WTC11 (cell line): ENCODE measurements at regions not wholly inside any gene's neighbourhood (a gene's known extent, or its start where the extent isn't known, plus 50 kb on each side); places are given as distances from the start of the nearest gene placed in this dataset.

Experiments
- ATAC-seq: fragments of 200-7000 bp; cut with Tn5 transposase; 2 replicates; pipeline ENCODE4 v1.10.0; 2021; ENCODE audit warnings: mild to moderate bottlenecking, moderate library complexity
- CTCF ChIA-PET: fragments of 300-600 bp; sonication (Branson Sonifier 250); formaldehyde crosslinking; loops from one replicate; lab custom pipeline; 2021; ENCODE audit warnings: antibody characterized with exemption; lab: Charles Lee
- POLR2A ChIA-PET: fragments of 350-600 bp; sonication (Branson Sonifier 250); formaldehyde crosslinking; loops from one replicate; lab custom pipeline; 2021; ENCODE audit warnings: antibody characterized with exemption; lab: Charles Lee
- DNase-seq: peaks from one replicate; pipeline ENCODE4 v3.0.0; 2021; ENCODE audit warnings: low spot score
- H3K27ac Mint-ChIP-seq: 2 replicates; pipeline ENCODE4 v1.8.0; 2021; ENCODE audit warnings: mixed read lengths
- H3K27me3 Mint-ChIP-seq: 2 replicates; pipeline ENCODE4 v1.8.0; 2021; ENCODE audit warnings: low read depth, mild to moderate bottlenecking, moderate library complexity, mixed read lengths
- H3K36me3 Mint-ChIP-seq: 2 replicates; pipeline ENCODE4 v1.8.0; 2021; ENCODE audit warnings: mixed read lengths
- H3K4me1 Mint-ChIP-seq: 2 replicates; pipeline ENCODE4 v1.8.0; 2022; ENCODE audit warnings: mixed read lengths
- H3K4me3 Mint-ChIP-seq: 2 replicates; pipeline ENCODE4 v1.8.0; 2021; ENCODE audit warnings: mild to moderate bottlenecking, moderate library complexity, mixed read lengths
- H3K9me3 Mint-ChIP-seq: 2 replicates; pipeline ENCODE4 v1.8.0; 2021; ENCODE audit warnings: mixed read lengths
- AFF4 ChIP-seq: sonication (generic); formaldehyde crosslinking; IDR thresholded peaks from 2 replicates; pipeline ENCODE4 v1.8.1; 2023; ENCODE audit warnings: mild to moderate bottlenecking, missing genetic modification reagents, borderline replicate concordance
- AR ChIP-seq: fragments of 250-450 bp; sonication (Bioruptor Pico); IDR thresholded peaks from 2 replicates; pipeline ENCODE4 v1.9.0; 2021; ENCODE audit warnings: mild to moderate bottlenecking
- E2F4 ChIP-seq: sonication (generic); formaldehyde crosslinking; IDR thresholded peaks from 2 replicates; pipeline ENCODE4 v1.8.1; 2022; ENCODE audit warnings: low read depth, mild to moderate bottlenecking, moderate library complexity, missing genetic modification reagents, borderline replicate concordance
- EMX1 ChIP-seq: fragments of 250-450 bp; sonication (Bioruptor Pico); IDR thresholded peaks from 2 replicates; pipeline ENCODE4 v1.8.0; 2021; ENCODE audit warnings: mild to moderate bottlenecking
- ETV6 ChIP-seq: sonication (generic); formaldehyde crosslinking; IDR thresholded peaks from 2 replicates; pipeline ENCODE4 v1.8.1; 2022; ENCODE audit warnings: mild to moderate bottlenecking, missing genetic modification reagents
- FOXJ3 ChIP-seq: sonication (generic); formaldehyde crosslinking; IDR thresholded peaks from 2 replicates; pipeline ENCODE4 v1.9.0; 2021; ENCODE audit warnings: missing genetic modification reagents, mild to moderate bottlenecking, borderline replicate concordance
- FOXP4 ChIP-seq: sonication (generic); formaldehyde crosslinking; IDR thresholded peaks from 2 replicates; pipeline ENCODE4 v1.8.0; 2022; ENCODE audit warnings: mild to moderate bottlenecking, missing genetic modification reagents
- IRF2 ChIP-seq: sonication (generic); formaldehyde crosslinking; IDR thresholded peaks from 2 replicates; pipeline ENCODE4 v1.8.0; 2022; ENCODE audit warnings: low read depth, missing genetic modification reagents, borderline replicate concordance
- OVOL2 ChIP-seq: fragments of 250-450 bp; sonication (Bioruptor Pico); IDR thresholded peaks from 2 replicates; pipeline ENCODE4 v1.9.0; 2021; ENCODE audit warnings: mild to moderate bottlenecking, borderline replicate concordance
- PRDM15 ChIP-seq: sonication (generic); formaldehyde crosslinking; IDR thresholded peaks from 2 replicates; pipeline ENCODE4 v1.8.0; 2022; ENCODE audit warnings: missing genetic modification reagents
- SMAD3 ChIP-seq: sonication (generic); formaldehyde crosslinking; IDR thresholded peaks from 2 replicates; pipeline ENCODE4 v1.8.0; 2022; ENCODE audit warnings: missing genetic modification reagents, mild to moderate bottlenecking, borderline replicate concordance
- ZNF121 ChIP-seq: sonication (generic); formaldehyde crosslinking; IDR thresholded peaks from 2 replicates; pipeline ENCODE4 v1.8.0; 2023; ENCODE audit warnings: missing genetic modification reagents
- ZNF416 ChIP-seq: fragments of 250-450 bp; sonication (Bioruptor Pico); IDR thresholded peaks from 2 replicates; pipeline ENCODE4 v1.9.0; 2021; ENCODE audit warnings: mild to moderate bottlenecking, inconsistent platforms
- ZNF423 ChIP-seq: fragments of 250-450 bp; sonication (Bioruptor Pico); IDR thresholded peaks from 2 replicates; pipeline ENCODE4 v2.1.2; 2022; ENCODE audit warnings: mild to moderate bottlenecking, moderate library complexity
- ZNF425 ChIP-seq: fragments of 250-450 bp; sonication (Bioruptor Pico); conservative IDR thresholded peaks from 2 replicates; pipeline ENCODE4 v1.9.0; 2021; ENCODE audit warnings: mild to moderate bottlenecking

- H3K27me3 Mint-ChIP-seq: peaks cover 9% of the 10 kb centered on the region
- ChIA-PET CTCF (no interaction called here), POLR2A (no interaction called here)
- no peak for ATAC-seq
- peaks cover 28% of the 10 kb centered on the region for H3K9me3 Mint-ChIP-seq
- no peak overlapping the region for H3K4me3 Mint-ChIP-seq
- no peaks in the 10 kb centered on the region for H3K4me1 Mint-ChIP-seq
- DNase-seq: no peak
- TF ChIP-seq FOXJ3 (CRISPR knock-in tag) (no peak), SMAD3 (CRISPR knock-in tag) (no peak), IRF2 (CRISPR knock-in tag) (no peak), ZNF416 (no peak), ETV6 (CRISPR knock-in tag) (no peak), AFF4 (CRISPR knock-in tag) (no peak), PRDM15 (CRISPR knock-in tag) (no peak), AR (CRISPR knock-in tag) (no peak)
- peaks cover 9% of the 10 kb centered on the region for H3K36me3 Mint-ChIP-seq
- no peak overlapping the region for H3K27ac Mint-ChIP-seq
These were observed 96.0 kb upstream of the NHS start for GRCh38 chrX:17278961-17279360.

GRCh38 chrX:17285983-17286382 is 89.0 kb upstream of the NHS start:
- no peak overlapping the region for H3K27ac Mint-ChIP-seq
- ChIA-PET CTCF (no interaction called here), POLR2A (no interaction called here)
- DNase-seq (no peak), ATAC-seq (no peak)
- peaks cover 3% of the 10 kb centered on the region; the same call in 1 of the 2 replicates for H3K4me1 Mint-ChIP-seq
- peaks cover 6% of the 10 kb centered on the region for H3K27me3 Mint-ChIP-seq
- peaks cover 16% of the 10 kb centered on the region for H3K9me3 Mint-ChIP-seq
- peaks cover 3% of the 10 kb centered on the region; the same call in 1 of the 2 replicates for H3K36me3 Mint-ChIP-seq
- no peak overlapping the region for H3K4me3 Mint-ChIP-seq
- TF ChIP-seq ZNF121 (CRISPR knock-in tag) (no peak), EMX1 (CRISPR knock-in tag) (no peak), PRDM15 (CRISPR knock-in tag) (no peak), ZNF423 (CRISPR knock-in tag) (no peak), FOXP4 (CRISPR knock-in tag) (no peak), OVOL2 (CRISPR knock-in tag) (no peak), E2F4 (no peak), ZNF425 (CRISPR knock-in tag) (no peak)
